GM23338 (cell line): ENCODE measurements at regions not wholly inside any gene's neighbourhood (a gene's known extent, or its start where the extent isn't known, plus 50 kb on each side); places are given as distances from the start of the nearest gene placed in this dataset.

ENCODE experiments used
- ATAC-seq: fragments of 200-7000 bp; cut with Tn5 transposase; 3 replicates; pipeline ENCODE4 v1.9.1; 2020
- DNase-seq: peaks from one replicate; pipeline ENCODE4 v3.0.0-alpha.2; 2015; ENCODE audit warnings: low spot score
- H2AFZ ChIP-seq: fragments of 200-600 bp; sonication (generic); 2 replicates; pipeline ENCODE4 v1.8.0; 2016; ENCODE audit warnings: antibody characterized with exemption, mild to moderate bottlenecking, moderate library complexity
- H3F3A ChIP-seq: fragments of 200-600 bp; sonication (generic); replicated peaks from 2 replicates; pipeline ENCODE4 v1.8.0; 2017; ENCODE audit warnings: antibody characterized with exemption, mixed run types, low read depth
- H3K27ac ChIP-seq: fragments of 200-600 bp; sonication (generic); 2 replicates; pipeline ENCODE4 v1.6.1; 2016; ENCODE audit warnings: low read depth
- H3K27me3 ChIP-seq: fragments of 200-600 bp; sonication (generic); 2 replicates; pipeline ENCODE4 v1.8.0; 2016; ENCODE audit warnings: mild to moderate bottlenecking, mixed run types, moderate library complexity; ENCODE audit not compliant: insufficient read depth
- H3K36me3 ChIP-seq: fragments of 200-600 bp; sonication (generic); 2 replicates; pipeline ENCODE4 v1.8.0; 2016; ENCODE audit warnings: mild to moderate bottlenecking; ENCODE audit not compliant: insufficient read depth
- H3K4me1 ChIP-seq: fragments of 200-600 bp; sonication (generic); 2 replicates; pipeline ENCODE4 v1.8.0; 2016; ENCODE audit warnings: mild to moderate bottlenecking, moderate library complexity; ENCODE audit not compliant: insufficient read depth
- H3K4me2 ChIP-seq: fragments of 200-600 bp; sonication (generic); 2 replicates; pipeline ENCODE4 v1.7.1; 2017; ENCODE audit warnings: mixed run types
- H3K4me3 ChIP-seq: fragments of 200-600 bp; sonication (generic); 2 replicates; pipeline ENCODE4 v1.6.1; 2016; ENCODE audit warnings: mixed run types
- H3K79me2 ChIP-seq: fragments of 200-600 bp; sonication (generic); replicated peaks from 2 replicates; pipeline ENCODE4 v1.8.0; 2017; ENCODE audit warnings: mild to moderate bottlenecking; ENCODE audit not compliant: insufficient read depth
- H3K9me2 ChIP-seq: fragments of 200-600 bp; sonication (generic); 2 replicates; pipeline ENCODE4 v1.8.0; 2017; ENCODE audit not compliant: insufficient read depth
- H4K20me1 ChIP-seq: fragments of 200-600 bp; sonication (generic); replicated peaks from 2 replicates; pipeline ENCODE4 v1.8.0; 2017; ENCODE audit warnings: mild to moderate bottlenecking; ENCODE audit not compliant: insufficient read depth
- H3K27ac Mint-ChIP-seq: 2 replicates; pipeline ENCODE4 v1.8.0; 2020; ENCODE audit warnings: inconsistent platforms, mild to moderate bottlenecking, moderate library complexity, mixed read lengths
- H3K27me3 Mint-ChIP-seq: 3 replicates; pipeline ENCODE4 v1.8.0; 2022; ENCODE audit warnings: low read depth, mild to moderate bottlenecking, moderate library complexity, mixed read lengths, inconsistent platforms; ENCODE audit not compliant: insufficient read depth, poor library complexity
- H3K36me3 Mint-ChIP-seq: 3 replicates; pipeline ENCODE4 v1.8.0; 2021; ENCODE audit warnings: low read depth, mild to moderate bottlenecking, inconsistent platforms, moderate library complexity, mixed read lengths
- H3K4me1 Mint-ChIP-seq: 3 replicates; pipeline ENCODE4 v1.8.0; 2020; ENCODE audit warnings: mild to moderate bottlenecking, inconsistent platforms, mixed read lengths
- H3K4me3 Mint-ChIP-seq: 3 replicates; pipeline ENCODE4 v1.8.0; 2021; ENCODE audit warnings: moderate library complexity, mild to moderate bottlenecking, inconsistent platforms, mixed read lengths
- H3K9me3 Mint-ChIP-seq: 3 replicates; pipeline ENCODE4 v1.8.0; 2020; ENCODE audit warnings: moderate library complexity, mild to moderate bottlenecking, inconsistent platforms, mixed read lengths
- CREB1 ChIP-seq: fragments of 250-450 bp; sonication (Bioruptor Pico); IDR thresholded peaks from 2 replicates; pipeline ENCODE4 v1.5.0; 2020; ENCODE audit warnings: low read depth, mild to moderate bottlenecking, moderate library complexity
- EZH2 ChIP-seq: fragments of 200-600 bp; sonication (generic); IDR thresholded peaks from one replicate; pipeline ENCODE4 v1.8.0; 2017; ENCODE audit warnings: antibody characterized with exemption, mild to moderate bottlenecking, low read depth; ENCODE audit not compliant: unreplicated experiment
- EZH2phosphoT487 ChIP-seq: fragments of 200-600 bp; sonication (generic); IDR thresholded peaks from one replicate; pipeline ENCODE4 v1.8.1; 2018; ENCODE audit warnings: antibody characterized with exemption; ENCODE audit not compliant: unreplicated experiment
- JUNB ChIP-seq: IDR thresholded peaks from one replicate; pipeline ENCODE4 v1.6.1; 2016; ENCODE audit warnings: antibody characterized with exemption; ENCODE audit not compliant: unreplicated experiment
- NANOG ChIP-seq: IDR thresholded peaks from 2 replicates; pipeline ENCODE4 v1.6.1; 2016; ENCODE audit warnings: antibody characterized with exemption, borderline replicate concordance
- POLR2AphosphoS5 ChIP-seq: IDR thresholded peaks from 2 replicates; pipeline ENCODE4 v1.6.1; 2016; ENCODE audit warnings: antibody characterized with exemption, low read depth
- STAT1 ChIP-seq: IDR thresholded peaks from one replicate; pipeline ENCODE4 v1.6.1; 2016; ENCODE audit warnings: antibody characterized with exemption; ENCODE audit not compliant: unreplicated experiment
- ZNF114 ChIP-seq: fragments of 250-450 bp; sonication (Bioruptor Pico); IDR thresholded peaks from 2 replicates; pipeline ENCODE4 v1.5.0; 2020; ENCODE audit warnings: mild to moderate bottlenecking, moderate library complexity
- ZNF331 ChIP-seq: fragments of 250-450 bp; sonication (Bioruptor Pico); IDR thresholded peaks from 2 replicates; pipeline ENCODE4 v1.5.0; 2020; ENCODE audit warnings: low read depth, mild to moderate bottlenecking, moderate library complexity
- TF ChIP-seq, protein P1 (sequence below): IDR thresholded peaks from one replicate; pipeline ENCODE4 v1.6.1; 2018; ENCODE audit warnings: antibody characterized with exemption; ENCODE audit not compliant: unreplicated experiment
- TF ChIP-seq, protein P2 (sequence below), 2 experiments: fragments of 200-600 bp in 1 of 2; sonication (generic) in 1 of 2; conservative IDR thresholded peaks; 2 replicates each; pipeline versions ENCODE4 v1.5.1 to v1.6.1; 2016 to 2017; ENCODE audit warnings: antibody characterized with exemption in 2 of 2, low read depth in 2 of 2, mild to moderate bottlenecking in 2 of 2, moderate library complexity in 1 of 2
- TF ChIP-seq, protein P3 (sequence below): IDR thresholded peaks from 2 replicates; pipeline ENCODE4 v1.6.1; 2016; ENCODE audit warnings: antibody characterized with exemption
- TF ChIP-seq, protein P4 (sequence below): fragments of 250-450 bp; sonication (Bioruptor Pico); IDR thresholded peaks from 2 replicates; pipeline ENCODE4 v1.5.0; 2020; ENCODE audit warnings: mild to moderate bottlenecking, moderate library complexity

DNA sequence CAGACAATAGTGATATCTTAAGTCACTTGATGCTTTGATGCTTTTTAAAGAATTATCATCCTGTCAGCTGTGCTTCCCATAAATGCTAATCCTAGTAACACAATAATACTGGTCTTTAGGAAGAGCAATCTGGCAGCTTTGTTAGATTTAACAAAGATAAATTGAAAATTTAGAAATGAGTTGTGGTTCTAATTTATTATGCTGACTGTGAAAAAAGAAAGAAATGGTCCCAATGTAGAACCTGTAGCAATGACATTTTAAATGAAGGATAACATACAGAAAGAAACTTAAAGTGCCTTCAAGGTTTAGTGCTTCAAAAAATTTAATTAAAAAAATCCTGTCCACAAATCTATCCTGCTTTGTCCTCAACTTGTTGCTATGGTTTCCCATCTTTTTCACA, 81.6 kb upstream of the HGF start:
- no peaks in the 10 kb centered on the region for H3K9me3 Mint-ChIP-seq
- ATAC-seq (no peak), DNase-seq (no peak)
- Histone ChIP-seq H3F3A (no peaks in the 10 kb centered on the region), H3K27ac (no peak overlapping the region), H3K4me1 (peaks cover 8% of the 10 kb centered on the region; the same call in 1 of the 2 replicates), H2AFZ (no peak overlapping the region), H3K79me2 (no peaks in the 10 kb centered on the region), H3K4me2 (no peak overlapping the region), H3K27me3 (no peaks in the 10 kb centered on the region), H3K36me3 (no peaks in the 10 kb centered on the region), H3K9me2 (peaks cover 4% of the 10 kb centered on the region; the same call in 1 of the 2 replicates), H4K20me1 (no peaks in the 10 kb centered on the region), H3K4me3 (no peak overlapping the region)
- TF ChIP-seq, protein P1, sequence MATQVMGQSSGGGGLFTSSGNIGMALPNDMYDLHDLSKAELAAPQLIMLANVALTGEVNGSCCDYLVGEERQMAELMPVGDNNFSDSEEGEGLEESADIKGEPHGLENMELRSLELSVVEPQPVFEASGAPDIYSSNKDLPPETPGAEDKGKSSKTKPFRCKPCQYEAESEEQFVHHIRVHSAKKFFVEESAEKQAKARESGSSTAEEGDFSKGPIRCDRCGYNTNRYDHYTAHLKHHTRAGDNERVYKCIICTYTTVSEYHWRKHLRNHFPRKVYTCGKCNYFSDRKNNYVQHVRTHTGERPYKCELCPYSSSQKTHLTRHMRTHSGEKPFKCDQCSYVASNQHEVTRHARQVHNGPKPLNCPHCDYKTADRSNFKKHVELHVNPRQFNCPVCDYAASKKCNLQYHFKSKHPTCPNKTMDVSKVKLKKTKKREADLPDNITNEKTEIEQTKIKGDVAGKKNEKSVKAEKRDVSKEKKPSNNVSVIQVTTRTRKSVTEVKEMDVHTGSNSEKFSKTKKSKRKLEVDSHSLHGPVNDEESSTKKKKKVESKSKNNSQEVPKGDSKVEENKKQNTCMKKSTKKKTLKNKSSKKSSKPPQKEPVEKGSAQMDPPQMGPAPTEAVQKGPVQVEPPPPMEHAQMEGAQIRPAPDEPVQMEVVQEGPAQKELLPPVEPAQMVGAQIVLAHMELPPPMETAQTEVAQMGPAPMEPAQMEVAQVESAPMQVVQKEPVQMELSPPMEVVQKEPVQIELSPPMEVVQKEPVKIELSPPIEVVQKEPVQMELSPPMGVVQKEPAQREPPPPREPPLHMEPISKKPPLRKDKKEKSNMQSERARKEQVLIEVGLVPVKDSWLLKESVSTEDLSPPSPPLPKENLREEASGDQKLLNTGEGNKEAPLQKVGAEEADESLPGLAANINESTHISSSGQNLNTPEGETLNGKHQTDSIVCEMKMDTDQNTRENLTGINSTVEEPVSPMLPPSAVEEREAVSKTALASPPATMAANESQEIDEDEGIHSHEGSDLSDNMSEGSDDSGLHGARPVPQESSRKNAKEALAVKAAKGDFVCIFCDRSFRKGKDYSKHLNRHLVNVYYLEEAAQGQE: no peak
- no peak for TF ChIP-seq STAT1
- no peak for TF ChIP-seq NANOG
- TF ChIP-seq EZH2phosphoT487: no peak
- TF ChIP-seq, protein P2, sequence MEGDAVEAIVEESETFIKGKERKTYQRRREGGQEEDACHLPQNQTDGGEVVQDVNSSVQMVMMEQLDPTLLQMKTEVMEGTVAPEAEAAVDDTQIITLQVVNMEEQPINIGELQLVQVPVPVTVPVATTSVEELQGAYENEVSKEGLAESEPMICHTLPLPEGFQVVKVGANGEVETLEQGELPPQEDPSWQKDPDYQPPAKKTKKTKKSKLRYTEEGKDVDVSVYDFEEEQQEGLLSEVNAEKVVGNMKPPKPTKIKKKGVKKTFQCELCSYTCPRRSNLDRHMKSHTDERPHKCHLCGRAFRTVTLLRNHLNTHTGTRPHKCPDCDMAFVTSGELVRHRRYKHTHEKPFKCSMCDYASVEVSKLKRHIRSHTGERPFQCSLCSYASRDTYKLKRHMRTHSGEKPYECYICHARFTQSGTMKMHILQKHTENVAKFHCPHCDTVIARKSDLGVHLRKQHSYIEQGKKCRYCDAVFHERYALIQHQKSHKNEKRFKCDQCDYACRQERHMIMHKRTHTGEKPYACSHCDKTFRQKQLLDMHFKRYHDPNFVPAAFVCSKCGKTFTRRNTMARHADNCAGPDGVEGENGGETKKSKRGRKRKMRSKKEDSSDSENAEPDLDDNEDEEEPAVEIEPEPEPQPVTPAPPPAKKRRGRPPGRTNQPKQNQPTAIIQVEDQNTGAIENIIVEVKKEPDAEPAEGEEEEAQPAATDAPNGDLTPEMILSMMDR (conservative IDR thresholded peaks at IDR 0.05; ENCODE audit: low read depth in 2 of 2): no peak
- TF ChIP-seq ZNF331 (CRISPR knock-in tag): no peak
- TF ChIP-seq, protein P3, sequence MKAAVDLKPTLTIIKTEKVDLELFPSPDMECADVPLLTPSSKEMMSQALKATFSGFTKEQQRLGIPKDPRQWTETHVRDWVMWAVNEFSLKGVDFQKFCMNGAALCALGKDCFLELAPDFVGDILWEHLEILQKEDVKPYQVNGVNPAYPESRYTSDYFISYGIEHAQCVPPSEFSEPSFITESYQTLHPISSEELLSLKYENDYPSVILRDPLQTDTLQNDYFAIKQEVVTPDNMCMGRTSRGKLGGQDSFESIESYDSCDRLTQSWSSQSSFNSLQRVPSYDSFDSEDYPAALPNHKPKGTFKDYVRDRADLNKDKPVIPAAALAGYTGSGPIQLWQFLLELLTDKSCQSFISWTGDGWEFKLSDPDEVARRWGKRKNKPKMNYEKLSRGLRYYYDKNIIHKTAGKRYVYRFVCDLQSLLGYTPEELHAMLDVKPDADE: no peak
- no peak for TF ChIP-seq ZNF114 (CRISPR knock-in tag)
- no peak for TF ChIP-seq CREB1 (CRISPR knock-in tag)
- TF ChIP-seq POLR2AphosphoS5: no peak
- no peak for TF ChIP-seq EZH2
- TF ChIP-seq JUNB: no peak
- TF ChIP-seq, protein P4, sequence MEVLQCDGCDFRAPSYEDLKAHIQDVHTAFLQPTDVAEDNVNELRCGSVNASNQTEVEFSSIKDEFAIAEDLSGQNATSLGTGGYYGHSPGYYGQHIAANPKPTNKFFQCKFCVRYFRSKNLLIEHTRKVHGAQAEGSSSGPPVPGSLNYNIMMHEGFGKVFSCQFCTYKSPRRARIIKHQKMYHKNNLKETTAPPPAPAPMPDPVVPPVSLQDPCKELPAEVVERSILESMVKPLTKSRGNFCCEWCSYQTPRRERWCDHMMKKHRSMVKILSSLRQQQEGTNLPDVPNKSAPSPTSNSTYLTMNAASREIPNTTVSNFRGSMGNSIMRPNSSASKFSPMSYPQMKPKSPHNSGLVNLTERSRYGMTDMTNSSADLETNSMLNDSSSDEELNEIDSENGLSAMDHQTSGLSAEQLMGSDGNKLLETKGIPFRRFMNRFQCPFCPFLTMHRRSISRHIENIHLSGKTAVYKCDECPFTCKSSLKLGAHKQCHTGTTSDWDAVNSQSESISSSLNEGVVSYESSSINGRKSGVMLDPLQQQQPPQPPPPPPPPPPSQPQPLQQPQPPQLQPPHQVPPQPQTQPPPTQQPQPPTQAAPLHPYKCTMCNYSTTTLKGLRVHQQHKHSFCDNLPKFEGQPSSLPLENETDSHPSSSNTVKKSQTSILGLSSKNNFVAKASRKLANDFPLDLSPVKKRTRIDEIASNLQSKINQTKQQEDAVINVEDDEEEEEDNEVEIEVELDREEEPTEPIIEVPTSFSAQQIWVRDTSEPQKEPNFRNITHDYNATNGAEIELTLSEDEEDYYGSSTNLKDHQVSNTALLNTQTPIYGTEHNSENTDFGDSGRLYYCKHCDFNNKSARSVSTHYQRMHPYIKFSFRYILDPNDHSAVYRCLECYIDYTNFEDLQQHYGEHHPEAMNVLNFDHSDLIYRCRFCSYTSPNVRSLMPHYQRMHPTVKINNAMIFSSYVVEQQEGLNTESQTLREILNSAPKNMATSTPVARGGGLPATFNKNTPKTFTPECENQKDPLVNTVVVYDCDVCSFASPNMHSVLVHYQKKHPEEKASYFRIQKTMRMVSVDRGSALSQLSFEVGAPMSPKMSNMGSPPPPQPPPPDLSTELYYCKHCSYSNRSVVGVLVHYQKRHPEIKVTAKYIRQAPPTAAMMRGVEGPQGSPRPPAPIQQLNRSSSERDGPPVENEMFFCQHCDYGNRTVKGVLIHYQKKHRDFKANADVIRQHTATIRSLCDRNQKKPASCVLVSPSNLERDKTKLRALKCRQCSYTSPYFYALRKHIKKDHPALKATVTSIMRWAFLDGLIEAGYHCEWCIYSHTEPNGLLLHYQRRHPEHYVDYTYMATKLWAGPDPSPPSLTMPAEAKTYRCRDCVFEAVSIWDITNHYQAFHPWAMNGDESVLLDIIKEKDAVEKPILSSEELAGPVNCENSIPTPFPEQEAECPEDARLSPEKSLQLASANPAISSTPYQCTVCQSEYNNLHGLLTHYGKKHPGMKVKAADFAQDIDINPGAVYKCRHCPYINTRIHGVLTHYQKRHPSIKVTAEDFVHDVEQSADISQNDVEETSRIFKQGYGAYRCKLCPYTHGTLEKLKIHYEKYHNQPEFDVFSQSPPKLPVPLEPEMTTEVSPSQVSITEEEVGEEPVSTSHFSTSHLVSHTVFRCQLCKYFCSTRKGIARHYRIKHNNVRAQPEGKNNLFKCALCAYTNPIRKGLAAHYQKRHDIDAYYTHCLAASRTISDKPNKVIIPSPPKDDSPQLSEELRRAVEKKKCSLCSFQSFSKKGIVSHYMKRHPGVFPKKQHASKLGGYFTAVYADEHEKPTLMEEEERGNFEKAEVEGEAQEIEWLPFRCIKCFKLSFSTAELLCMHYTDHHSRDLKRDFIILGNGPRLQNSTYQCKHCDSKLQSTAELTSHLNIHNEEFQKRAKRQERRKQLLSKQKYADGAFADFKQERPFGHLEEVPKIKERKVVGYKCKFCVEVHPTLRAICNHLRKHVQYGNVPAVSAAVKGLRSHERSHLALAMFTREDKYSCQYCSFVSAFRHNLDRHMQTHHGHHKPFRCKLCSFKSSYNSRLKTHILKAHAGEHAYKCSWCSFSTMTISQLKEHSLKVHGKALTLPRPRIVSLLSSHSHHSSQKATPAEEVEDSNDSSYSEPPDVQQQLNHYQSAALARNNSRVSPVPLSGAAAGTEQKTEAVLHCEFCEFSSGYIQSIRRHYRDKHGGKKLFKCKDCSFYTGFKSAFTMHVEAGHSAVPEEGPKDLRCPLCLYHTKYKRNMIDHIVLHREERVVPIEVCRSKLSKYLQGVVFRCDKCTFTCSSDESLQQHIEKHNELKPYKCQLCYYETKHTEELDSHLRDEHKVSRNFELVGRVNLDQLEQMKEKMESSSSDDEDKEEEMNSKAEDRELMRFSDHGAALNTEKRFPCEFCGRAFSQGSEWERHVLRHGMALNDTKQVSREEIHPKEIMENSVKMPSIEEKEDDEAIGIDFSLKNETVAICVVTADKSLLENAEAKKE (CRISPR knock-in tag): no peak
- no peaks in the 10 kb centered on the region for H3K36me3 Mint-ChIP-seq
- H3K27me3 Mint-ChIP-seq: no peaks in the 10 kb centered on the region
- H3K4me1 Mint-ChIP-seq: peaks cover 26% of the 10 kb centered on the region
- no peak overlapping the region; the same call in 1 of the 2 replicates for H3K27ac Mint-ChIP-seq
- no peak overlapping the region for H3K4me3 Mint-ChIP-seq
